DND-41 (cell line): ENCODE measurements at regions not wholly inside any gene's neighbourhood (a gene's known extent, or its start where the extent isn't known, plus 50 kb on each side); places are given as distances from the start of the nearest gene placed in this dataset.

Experiments
- ATAC-seq: fragments of 200-7000 bp; cut with Tn5 transposase; 3 replicates; pipeline ENCODE4 v1.9.1; 2021; ENCODE audit warnings: low read depth; ENCODE audit not compliant: insufficient read depth
- DNase-seq: peaks from one replicate; pipeline ENCODE4 v3.0.0-alpha.2; 2020
- H2AFZ ChIP-seq: 2 replicates; pipeline ENCODE4 v1.6.0; 2012; ENCODE audit warnings: low read depth, low read length
- H3K27ac ChIP-seq: 2 replicates; pipeline ENCODE4 v1.5.1; 2012; ENCODE audit warnings: low read length, inconsistent platforms
- H3K27me3 ChIP-seq: fragments of 200-600 bp; sonication (generic); 2 replicates; pipeline ENCODE4 v1.6.0; 2012; ENCODE audit warnings: low read length, mild to moderate bottlenecking, inconsistent platforms; ENCODE audit not compliant: insufficient read depth, poor library complexity
- H3K36me3 ChIP-seq: 2 replicates; pipeline ENCODE4 v1.5.1; 2012; ENCODE audit warnings: low read length, inconsistent platforms; ENCODE audit not compliant: insufficient read depth
- H3K4me1 ChIP-seq: 2 replicates; pipeline ENCODE4 v1.5.1; 2012; ENCODE audit warnings: mild to moderate bottlenecking, low read length; ENCODE audit not compliant: insufficient read depth
- H3K4me2 ChIP-seq: 2 replicates; pipeline ENCODE4 v1.6.0; 2012; ENCODE audit warnings: mild to moderate bottlenecking, moderate library complexity, low read length, inconsistent platforms; ENCODE audit not compliant: insufficient read depth
- H3K4me3 ChIP-seq, 2 experiments: fragments of 200-600 bp in 1 of 2; shearing (Covaris generic) in 1 of 2; 2 replicates each; pipeline ENCODE4 v1.5.1; 2012 to 2016; ENCODE audit warnings: inconsistent platforms in 2 of 2, low read length in 2 of 2, mild to moderate bottlenecking in 2 of 2, low read depth in 1 of 2, moderate library complexity in 1 of 2
- H3K79me2 ChIP-seq: 2 replicates; pipeline ENCODE4 v1.6.0; 2012; ENCODE audit warnings: low read length, inconsistent platforms; ENCODE audit not compliant: insufficient read depth
- H3K9ac ChIP-seq: 2 replicates; pipeline ENCODE4 v1.6.0; 2012; ENCODE audit warnings: low read depth, mild to moderate bottlenecking, inconsistent platforms, low read length, moderate library complexity
- H3K9me3 ChIP-seq: 2 replicates; pipeline ENCODE4 v1.5.1; 2012; ENCODE audit warnings: low read length, moderate library complexity, mild to moderate bottlenecking, inconsistent platforms; ENCODE audit not compliant: insufficient read depth, severe bottlenecking
- H4K20me1 ChIP-seq: 2 replicates; pipeline ENCODE4 v1.6.0; 2012; ENCODE audit warnings: low read length; ENCODE audit not compliant: insufficient read depth
- CTCF ChIP-seq: IDR thresholded peaks from 2 replicates; pipeline ENCODE4 v1.5.1; 2012; ENCODE audit warnings: borderline replicate concordance, low read length, moderate library complexity, mild to moderate bottlenecking; ENCODE audit not compliant: poor library complexity, severe bottlenecking; ENCODE audit errors: extremely low read depth
- EZH2 ChIP-seq: IDR thresholded peaks from 3 replicates; pipeline ENCODE4 v1.6.1; 2012; ENCODE audit warnings: borderline replicate concordance, low read depth, mild to moderate bottlenecking, moderate library complexity, low read length, inconsistent platforms; ENCODE audit not compliant: severe bottlenecking

DNA sequence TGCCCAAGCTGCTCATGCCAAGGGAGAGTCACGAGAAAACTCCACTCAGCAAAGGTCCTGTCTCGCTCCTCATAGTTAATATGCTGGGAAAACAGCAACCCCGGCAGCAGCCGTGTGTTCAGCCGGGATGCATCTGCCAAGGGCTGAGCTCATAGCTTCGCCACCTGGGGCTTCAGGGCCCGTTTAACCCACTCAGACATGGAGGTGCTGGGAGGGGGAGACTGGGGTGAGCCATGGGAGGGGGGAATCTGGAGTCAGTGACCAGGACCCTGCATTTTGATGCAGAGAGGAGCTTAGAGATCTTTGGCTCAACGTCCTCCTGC lies 283.4 kb downstream of the PTPRU start:
- Histone ChIP-seq H3K27ac (no peak overlapping the region), H3K36me3 (no peaks in the 10 kb centered on the region)
- TF ChIP-seq EZH2 = no peak
- no peak for TF ChIP-seq CTCF

DNA sequence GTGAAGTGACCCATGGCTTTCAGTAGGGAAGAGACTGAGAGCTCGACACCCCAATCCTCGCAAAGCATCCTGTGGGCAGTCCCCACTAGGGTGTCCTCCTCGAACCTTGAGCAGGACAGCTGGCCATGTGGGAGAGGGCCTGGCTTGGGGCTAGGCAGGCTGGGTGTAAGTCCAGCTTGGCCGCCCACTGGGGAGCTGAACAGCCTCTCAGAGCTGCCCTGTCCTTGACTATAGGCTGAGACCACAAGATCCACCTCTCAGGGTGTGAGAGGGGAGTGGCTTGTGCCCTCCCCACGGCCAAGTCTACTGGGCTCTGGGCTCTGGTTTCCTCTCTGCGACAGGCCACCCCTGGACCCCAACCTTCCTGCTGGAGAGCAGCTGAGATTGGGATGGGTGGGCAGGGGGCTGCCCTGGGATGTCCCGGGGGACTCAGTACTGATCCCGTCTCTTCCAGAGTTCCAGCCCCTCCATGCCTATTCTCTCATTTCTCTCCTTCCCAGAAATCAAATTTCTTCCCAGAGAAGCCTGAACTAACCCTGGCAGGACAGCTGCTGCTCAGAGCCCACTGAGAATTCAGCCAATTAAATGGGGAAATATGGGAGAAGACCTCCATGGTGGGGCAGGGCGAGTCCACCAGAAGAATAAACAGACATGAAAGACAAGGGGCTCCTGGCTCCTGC lies 282.9 kb downstream of the PTPRU start:
- H3K4me2 ChIP-seq = no peak overlapping the region
- peaks cover 5% of the 10 kb centered on the region; the same call in 1 of the 2 replicates for H4K20me1 ChIP-seq
- no peak overlapping the region for H3K9ac ChIP-seq
- H3K27ac ChIP-seq = no peak overlapping the region
- TF ChIP-seq CTCF (no peak), EZH2 (no peak)
- DNase-seq (no peak), ATAC-seq (no peak)
- no peaks in the 10 kb centered on the region for H3K36me3 ChIP-seq
- H3K9me3 ChIP-seq = no peaks in the 10 kb centered on the region
- no peaks in the 10 kb centered on the region for H3K79me2 ChIP-seq
- no peak overlapping the region for H3K4me3 ChIP-seq
- H2AFZ ChIP-seq = no peak overlapping the region
- H3K4me1 ChIP-seq = no peaks in the 10 kb centered on the region
- no peaks in the 10 kb centered on the region for H3K27me3 ChIP-seq

More for the DNA sequence above, 283.4 kb downstream of the PTPRU start:
- peaks cover 5% of the 10 kb centered on the region; the same call in 1 of the 2 replicates for H4K20me1 ChIP-seq
- H3K4me1 ChIP-seq = no peaks in the 10 kb centered on the region
- H3K9ac ChIP-seq = no peak overlapping the region
- no peak overlapping the region for H2AFZ ChIP-seq
- H3K79me2 ChIP-seq = no peaks in the 10 kb centered on the region
- DNase-seq (no peak), ATAC-seq (no peak)
- no peak overlapping the region for H3K4me2 ChIP-seq
- no peaks in the 10 kb centered on the region for H3K27me3 ChIP-seq
- no peak overlapping the region for H3K4me3 ChIP-seq
- no peaks in the 10 kb centered on the region for H3K9me3 ChIP-seq

GRCh38 chr1:29518183-29518835 lies 282.0 kb downstream of the PTPRU start:
- TF ChIP-seq EZH2 = no peak
- no peak for TF ChIP-seq CTCF
- Histone ChIP-seq H3K27ac (no peak overlapping the region), H3K27me3 (peaks cover 1% of the 10 kb centered on the region), H3K9me3 (no peaks in the 10 kb centered on the region), H3K9ac (no peak overlapping the region), H2AFZ (no peak overlapping the region), H3K79me2 (no peaks in the 10 kb centered on the region), H4K20me1 (peaks cover 5% of the 10 kb centered on the region; the same call in 1 of the 2 replicates), H3K4me2 (no peak overlapping the region), H3K4me3 (no peak overlapping the region), H3K4me1 (no peaks in the 10 kb centered on the region), H3K36me3 (no peaks in the 10 kb centered on the region)
- ATAC-seq = no peak
- no peak for DNase-seq
